Thoracic aorta (tissue), 2 donors: ENCODE measurements at regions not wholly inside any gene's neighbourhood (a gene's known extent, or its start where the extent isn't known, plus 50 kb on each side); places are given as distances from the start of the nearest gene placed in this dataset.

Source experiments
- ATAC-seq: fragments of 150-250 bp; one replicate; pipeline ENCODE4 v1.8.0; 2017; ENCODE audit warnings: low read depth; ENCODE audit not compliant: insufficient number of reproducible peaks, low FRiP score
- DNase-seq: peaks from one replicate; pipeline ENCODE4 v3.0.0-alpha.2; 2020; ENCODE audit warnings: low spot score
- H3K27ac ChIP-seq, 2 donors: fragments of 200-600 bp; sonication (generic); 1 replicate in 1 of 2; 2 replicates in 1 of 2; pipeline ENCODE4 v1.5.1; 2016; ENCODE audit warnings: mild to moderate bottlenecking in 2 of 2, moderate library complexity in 2 of 2
- H3K27me3 ChIP-seq: fragments of 200-600 bp; sonication (generic); replicated peaks from 2 replicates; pipeline ENCODE4 v1.6.0; 2016; ENCODE audit warnings: mild to moderate bottlenecking; ENCODE audit not compliant: insufficient read depth
- H3K36me3 ChIP-seq: fragments of 200-600 bp; sonication (generic); one replicate; pipeline ENCODE4 v1.5.1; 2016
- H3K4me1 ChIP-seq, 2 donors: fragments of 200-600 bp; sonication (generic); 1 replicate in 1 of 2; 2 replicates in 1 of 2; pipeline versions ENCODE4 v1.5.1 to v1.6.0; 2016; ENCODE audit warnings: low read depth in 2 of 2, mild to moderate bottlenecking in 1 of 2; ENCODE audit not compliant: control insufficient read depth in 1 of 2
- H3K4me3 ChIP-seq: fragments of 200-600 bp; sonication (generic); 2 replicates; pipeline ENCODE4 v1.5.1; 2016; ENCODE audit warnings: mild to moderate bottlenecking
- H3K9me3 ChIP-seq: fragments of 200-600 bp; sonication (generic); 2 replicates; pipeline ENCODE4 v1.5.1; 2016
- TF ChIP-seq, protein P1 (sequence below): fragments of 200-600 bp; sonication (generic); IDR thresholded peaks from one replicate; pipeline ENCODE4 v1.5.1; 2019; ENCODE audit warnings: antibody characterized with exemption

DNA sequence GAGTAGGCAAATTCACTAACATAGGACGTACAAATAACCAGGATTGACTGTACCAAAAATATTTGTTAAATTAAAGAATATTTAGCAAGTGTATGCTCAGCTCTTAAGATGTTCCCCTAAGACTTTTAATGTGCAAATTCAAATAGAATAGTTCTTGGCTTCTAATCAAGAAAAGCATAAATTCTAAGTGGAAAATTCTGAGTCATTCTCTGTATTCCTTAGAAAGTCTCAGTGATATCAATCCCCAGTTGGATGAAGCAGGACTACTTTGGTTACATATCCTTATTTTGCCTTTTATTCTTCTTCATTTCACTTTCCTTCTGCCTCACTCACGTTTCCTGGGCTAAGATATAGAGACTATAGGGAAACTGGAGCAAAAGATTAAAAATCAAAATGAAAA lies 130.2 kb downstream of the IFI44 start:
- no peaks in the 10 kb centered on the region for H3K4me1 ChIP-seq
- ATAC-seq (no peak), DNase-seq (no peak)
- no peak overlapping the region for H3K4me3 ChIP-seq
- TF ChIP-seq, protein P1, sequence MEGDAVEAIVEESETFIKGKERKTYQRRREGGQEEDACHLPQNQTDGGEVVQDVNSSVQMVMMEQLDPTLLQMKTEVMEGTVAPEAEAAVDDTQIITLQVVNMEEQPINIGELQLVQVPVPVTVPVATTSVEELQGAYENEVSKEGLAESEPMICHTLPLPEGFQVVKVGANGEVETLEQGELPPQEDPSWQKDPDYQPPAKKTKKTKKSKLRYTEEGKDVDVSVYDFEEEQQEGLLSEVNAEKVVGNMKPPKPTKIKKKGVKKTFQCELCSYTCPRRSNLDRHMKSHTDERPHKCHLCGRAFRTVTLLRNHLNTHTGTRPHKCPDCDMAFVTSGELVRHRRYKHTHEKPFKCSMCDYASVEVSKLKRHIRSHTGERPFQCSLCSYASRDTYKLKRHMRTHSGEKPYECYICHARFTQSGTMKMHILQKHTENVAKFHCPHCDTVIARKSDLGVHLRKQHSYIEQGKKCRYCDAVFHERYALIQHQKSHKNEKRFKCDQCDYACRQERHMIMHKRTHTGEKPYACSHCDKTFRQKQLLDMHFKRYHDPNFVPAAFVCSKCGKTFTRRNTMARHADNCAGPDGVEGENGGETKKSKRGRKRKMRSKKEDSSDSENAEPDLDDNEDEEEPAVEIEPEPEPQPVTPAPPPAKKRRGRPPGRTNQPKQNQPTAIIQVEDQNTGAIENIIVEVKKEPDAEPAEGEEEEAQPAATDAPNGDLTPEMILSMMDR, result no peak
- no peaks in the 10 kb centered on the region for H3K9me3 ChIP-seq
- H3K27ac ChIP-seq, result no peak overlapping the region
- H3K27me3 ChIP-seq, result no peaks in the 10 kb centered on the region
- H3K36me3 ChIP-seq, result no peaks in the 10 kb centered on the region

DNA sequence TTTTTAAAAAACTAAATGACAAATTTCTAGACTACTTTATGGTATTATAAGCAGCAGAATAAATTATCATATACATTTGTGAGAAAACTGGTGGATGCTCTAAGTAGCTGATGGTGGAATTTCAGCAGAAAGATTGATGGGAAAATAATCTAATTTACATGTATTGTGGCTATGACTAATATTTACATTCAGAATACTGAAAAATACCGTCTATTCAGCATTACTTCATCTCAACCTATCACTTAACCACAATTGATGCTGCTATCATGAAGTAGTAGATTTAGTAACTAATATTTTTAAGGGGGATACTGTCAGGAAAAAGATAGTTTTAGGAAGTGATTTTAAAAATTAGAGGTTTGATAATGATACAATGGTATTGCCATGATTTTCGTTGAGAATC lies 137.9 kb downstream of the IFI44 start:
- ATAC-seq (no peak), DNase-seq (no peak)
- Histone ChIP-seq H3K36me3 (no peaks in the 10 kb centered on the region), H3K4me3 (no peak overlapping the region), H3K27ac (no peak overlapping the region), H3K9me3 (no peaks in the 10 kb centered on the region), H3K4me1 (no peaks in the 10 kb centered on the region), H3K27me3 (no peaks in the 10 kb centered on the region)
- TF ChIP-seq, protein P1, result no peak

DNA sequence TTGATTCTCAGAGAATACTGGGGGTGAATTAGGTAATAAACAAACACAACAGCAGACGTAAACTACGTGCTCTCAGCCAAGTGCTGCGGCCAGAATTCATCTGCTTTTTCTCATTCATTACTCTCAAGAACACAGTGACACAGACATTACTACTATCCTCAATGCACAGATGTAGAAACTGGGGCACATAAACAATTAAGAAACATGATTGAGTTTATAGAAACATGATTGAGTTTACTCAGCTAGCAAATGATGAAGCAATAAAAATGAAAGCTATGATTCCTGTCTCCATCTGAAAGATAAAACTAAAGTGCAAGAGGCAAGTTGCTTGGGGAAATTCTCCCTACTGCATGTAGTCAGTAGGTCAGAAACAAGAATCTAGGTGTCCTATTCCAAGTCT lies 140.5 kb downstream of the IFI44 start:
- Histone ChIP-seq H3K27ac (no peak overlapping the region), H3K27me3 (no peaks in the 10 kb centered on the region), H3K4me1 (no peaks in the 10 kb centered on the region), H3K36me3 (no peaks in the 10 kb centered on the region), H3K9me3 (no peaks in the 10 kb centered on the region), H3K4me3 (no peak overlapping the region)
- TF ChIP-seq, protein P1, result no peak
- no peak for DNase-seq
- no peak for ATAC-seq

DNA sequence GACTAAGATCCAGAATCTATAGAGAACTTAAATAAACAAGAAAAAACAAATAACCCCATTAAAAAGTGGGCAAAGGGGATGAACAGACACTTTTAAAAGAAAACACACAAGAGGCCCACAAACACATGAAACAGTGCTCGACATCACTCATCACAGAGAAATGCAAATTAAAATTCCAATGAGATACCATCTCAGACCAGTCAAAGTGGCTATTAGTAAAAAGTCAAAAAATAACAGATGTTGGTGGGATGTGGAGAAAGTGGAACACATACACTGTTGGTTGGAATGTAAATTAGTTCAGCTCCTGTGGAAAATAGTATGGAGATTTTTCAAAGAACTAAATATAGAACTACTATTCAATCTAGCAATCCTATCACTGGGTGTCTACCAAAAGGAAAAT lies 143.1 kb downstream of the IFI44 start:
- Histone ChIP-seq H3K4me3 (no peak overlapping the region), H3K27ac (no peak overlapping the region), H3K9me3 (no peaks in the 10 kb centered on the region), H3K36me3 (no peaks in the 10 kb centered on the region), H3K27me3 (no peaks in the 10 kb centered on the region), H3K4me1 (no peaks in the 10 kb centered on the region)
- DNase-seq (no peak), ATAC-seq (no peak)
- TF ChIP-seq, protein P1, result no peak

DNA sequence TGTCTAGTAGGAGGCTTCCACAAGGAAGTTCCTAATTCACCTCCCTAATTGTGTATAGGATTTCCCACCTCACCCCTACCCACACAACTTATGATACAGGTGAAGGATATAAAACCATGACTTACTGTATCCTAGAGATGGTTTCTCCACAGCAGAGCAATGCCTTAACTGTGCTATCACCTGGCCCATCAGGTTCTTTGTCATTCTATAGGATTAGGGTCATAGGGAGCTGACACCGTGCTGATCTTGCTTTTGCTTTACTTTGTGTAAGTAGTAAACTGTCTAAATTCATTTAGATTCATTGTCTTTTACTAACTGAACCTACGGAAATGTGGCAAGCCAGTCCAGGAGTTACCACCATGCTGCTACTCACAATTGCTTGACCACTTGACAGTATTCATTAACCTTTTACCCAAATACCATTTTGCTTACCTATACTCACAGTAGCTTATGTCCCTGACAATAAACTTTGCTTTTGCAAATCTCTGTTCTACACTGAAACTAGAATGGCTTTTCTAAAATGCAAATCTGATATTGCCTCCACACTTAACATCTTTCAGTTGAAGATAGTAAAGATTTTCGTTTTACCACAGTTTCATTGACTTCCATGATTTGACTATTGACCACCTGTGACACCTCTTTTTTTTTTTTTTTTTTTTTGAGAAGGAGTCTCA lies 147.6 kb downstream of the IFI44 start:
- no peak overlapping the region for H3K27ac ChIP-seq
- ATAC-seq, result no peak
- H3K36me3 ChIP-seq, result no peaks in the 10 kb centered on the region
- H3K27me3 ChIP-seq, result no peaks in the 10 kb centered on the region
- no peaks in the 10 kb centered on the region for H3K9me3 ChIP-seq
- H3K4me1 ChIP-seq, result no peaks in the 10 kb centered on the region
- no peak for DNase-seq
- no peak overlapping the region for H3K4me3 ChIP-seq
- TF ChIP-seq, protein P1, result no peak
